Gastroesophageal sphincter (tissue), 4 donors: ENCODE measurements at regions not wholly inside any gene's neighbourhood (a gene's known extent, or its start where the extent isn't known, plus 50 kb on each side); places are given as distances from the start of the nearest gene placed in this dataset.

ENCODE experiments used
- ATAC-seq: fragments of 150-250 bp; one replicate; pipeline ENCODE4 v1.9.1; 2016; ENCODE audit warnings: mild to moderate bottlenecking, moderate library complexity
- H3K27ac ChIP-seq, 4 donors: fragments of 200-600 bp; sonication (generic) in 3 of 4; 1 replicate in 3 of 4; 2 replicates in 1 of 4; pipeline ENCODE4 v1.5.1; 2016 to 2019
- H3K27me3 ChIP-seq: fragments of 200-600 bp; sonication (generic); one replicate; pipeline ENCODE4 v1.5.1; 2019
- H3K36me3 ChIP-seq, 2 donors: fragments of 200-600 bp; sonication (generic); one replicate each; pipeline ENCODE4 v1.5.1; 2019; ENCODE audit warnings: control low read depth in 1 of 2
- H3K4me1 ChIP-seq, 3 donors: fragments of 200-600 bp; sonication (generic); 1 replicate in 2 of 3; 2 replicates in 1 of 3; pipeline ENCODE4 v1.5.1; 2016 to 2019; ENCODE audit warnings: control low read depth in 2 of 3
- H3K4me3 ChIP-seq, 2 donors: fragments of 200-600 bp; sonication (generic); one replicate each; pipeline ENCODE4 v1.5.1; 2019; ENCODE audit warnings: mild to moderate bottlenecking in 1 of 2, moderate library complexity in 1 of 2
- H3K9me3 ChIP-seq, 3 donors: fragments of 200-600 bp; sonication (generic); one replicate each; pipeline ENCODE4 v1.5.1; 2017 to 2019; ENCODE audit warnings: control low read depth in 2 of 3
- EP300 ChIP-seq: sonication (generic); formaldehyde crosslinking; IDR thresholded peaks from one replicate; pipeline ENCODE4 v1.6.1; 2017; ENCODE audit warnings: antibody characterized with exemption, mild to moderate bottlenecking
- POLR2A ChIP-seq, 2 donors: fragments of 450-650 bp; IDR thresholded peaks; one replicate each; pipeline ENCODE4 v1.6.1; 2017; ENCODE audit warnings: antibody characterized with exemption in 2 of 2, mild to moderate bottlenecking in 2 of 2, moderate library complexity in 1 of 2
- POLR2AphosphoS5 ChIP-seq: sonication (generic); formaldehyde crosslinking; IDR thresholded peaks from one replicate; pipeline ENCODE4 v1.6.1; 2017; ENCODE audit warnings: antibody characterized with exemption
- whole genome bisulfite sequencing, 2 donors: methylation state at CpG; one replicate each; pipeline ENCODE4 v1.1.5; 2018; ENCODE audit warnings: low coverage in 1 of 2; 5-methylcytosine and 5-hydroxymethylcytosine counted together
- TF ChIP-seq, protein P1 (sequence below), 4 experiments: fragments of 200-600 bp in 2 of 4; fragments of 450-650 bp in 2 of 4; sonication (generic) in 1 of 4; IDR thresholded peaks; one replicate each; pipeline ENCODE4 v1.5.1; 2017 to 2019; ENCODE audit warnings: antibody characterized with exemption in 4 of 4, mild to moderate bottlenecking in 2 of 4, moderate library complexity in 2 of 4

DNA sequence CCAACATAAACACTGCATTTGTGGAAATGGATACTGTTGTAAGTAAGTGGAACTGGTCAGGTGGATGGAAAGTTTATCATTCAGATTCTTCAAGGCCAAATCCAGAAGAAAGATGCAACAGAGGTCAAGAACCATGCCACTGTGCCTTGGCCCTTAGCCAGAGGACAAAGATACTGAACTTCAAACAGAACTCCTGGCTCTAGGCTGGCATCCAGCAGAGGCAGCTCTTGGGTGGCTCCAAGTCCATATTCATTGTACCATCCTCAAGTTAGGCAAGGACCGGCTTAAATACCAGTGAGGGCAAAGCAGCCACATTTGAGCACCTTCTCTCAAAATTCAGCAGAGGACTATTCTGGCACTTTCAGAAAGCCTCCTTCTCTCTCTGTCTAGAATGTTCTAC, 53.2 kb downstream of the DNAAF9 start:
- no peak overlapping the region for H3K4me3 ChIP-seq
- no peaks in the 10 kb centered on the region for H3K9me3 ChIP-seq
- TF ChIP-seq POLR2AphosphoS5 (no peak), POLR2A (IDR thresholded peaks at IDR 0.05) (no peak), EP300 (no peak)
- TF ChIP-seq, protein P1, sequence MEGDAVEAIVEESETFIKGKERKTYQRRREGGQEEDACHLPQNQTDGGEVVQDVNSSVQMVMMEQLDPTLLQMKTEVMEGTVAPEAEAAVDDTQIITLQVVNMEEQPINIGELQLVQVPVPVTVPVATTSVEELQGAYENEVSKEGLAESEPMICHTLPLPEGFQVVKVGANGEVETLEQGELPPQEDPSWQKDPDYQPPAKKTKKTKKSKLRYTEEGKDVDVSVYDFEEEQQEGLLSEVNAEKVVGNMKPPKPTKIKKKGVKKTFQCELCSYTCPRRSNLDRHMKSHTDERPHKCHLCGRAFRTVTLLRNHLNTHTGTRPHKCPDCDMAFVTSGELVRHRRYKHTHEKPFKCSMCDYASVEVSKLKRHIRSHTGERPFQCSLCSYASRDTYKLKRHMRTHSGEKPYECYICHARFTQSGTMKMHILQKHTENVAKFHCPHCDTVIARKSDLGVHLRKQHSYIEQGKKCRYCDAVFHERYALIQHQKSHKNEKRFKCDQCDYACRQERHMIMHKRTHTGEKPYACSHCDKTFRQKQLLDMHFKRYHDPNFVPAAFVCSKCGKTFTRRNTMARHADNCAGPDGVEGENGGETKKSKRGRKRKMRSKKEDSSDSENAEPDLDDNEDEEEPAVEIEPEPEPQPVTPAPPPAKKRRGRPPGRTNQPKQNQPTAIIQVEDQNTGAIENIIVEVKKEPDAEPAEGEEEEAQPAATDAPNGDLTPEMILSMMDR (IDR thresholded peaks at IDR 0.05): no peak
- no peak for ATAC-seq
- H3K27me3 ChIP-seq: no peaks in the 10 kb centered on the region
- WGBS, 2 donors: 90 to 100% methylated on average over 1 of the region's 1 CpG
- H3K27ac ChIP-seq: no peak overlapping the region
- H3K36me3 ChIP-seq: peaks cover 0 to 60% of the 10 kb centered on the region in 2 donors
- no peaks in the 10 kb centered on the region for H3K4me1 ChIP-seq

DNA sequence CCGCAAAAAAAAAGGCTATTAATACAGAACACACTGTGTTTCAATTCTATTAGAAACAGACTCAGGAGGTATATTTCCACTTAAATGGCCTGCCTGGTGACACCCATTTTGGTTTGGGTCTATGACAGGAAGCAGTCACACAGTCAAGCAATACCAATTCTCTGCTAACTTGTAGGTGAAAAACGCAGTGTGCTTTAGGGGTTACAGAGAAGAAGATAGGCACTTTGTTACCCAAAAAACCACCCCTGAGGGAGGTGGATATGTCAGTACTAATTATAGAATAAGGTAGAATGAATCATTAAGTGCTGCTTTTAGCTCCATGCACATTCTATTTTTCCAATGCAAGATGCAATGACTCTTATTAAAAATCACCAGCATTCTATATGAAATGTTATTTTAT, 53.8 kb downstream of the DNAAF9 start:
- 44 to 93% methylated on average over 1 of the region's 2 CpGs for WGBS, 2 donors
- TF ChIP-seq POLR2AphosphoS5: no peak
- peaks cover 0 to 60% of the 10 kb centered on the region in 2 donors for H3K36me3 ChIP-seq

DNA sequence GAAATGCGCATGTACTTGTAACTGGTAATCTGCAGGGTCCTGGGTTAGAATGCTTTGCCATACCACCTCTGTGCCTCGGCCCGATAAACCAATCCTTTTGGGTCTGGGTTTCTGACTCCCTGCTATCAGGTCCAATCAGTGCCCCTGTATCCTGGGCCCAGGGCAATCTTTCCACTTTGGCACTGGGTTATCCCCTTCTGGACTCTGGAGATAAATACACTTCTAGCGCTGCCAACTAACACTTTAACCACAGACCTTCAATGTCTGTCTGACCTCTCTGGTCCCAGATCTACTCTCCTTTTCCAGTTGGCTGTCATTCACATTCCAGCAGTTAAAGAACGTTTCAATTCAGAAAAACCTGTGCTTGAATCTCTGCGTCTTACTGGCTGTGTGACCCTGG, 55.3 kb downstream of the DNAAF9 start:
- 89 to 95% methylated on average over 6 of the region's 6 CpGs for WGBS, 2 donors
- H3K9me3 ChIP-seq: no peaks in the 10 kb centered on the region
- H3K27me3 ChIP-seq: no peaks in the 10 kb centered on the region
- H3K27ac ChIP-seq: no peak overlapping the region
- no peaks in the 10 kb centered on the region for H3K4me1 ChIP-seq
- H3K4me3 ChIP-seq: no peak overlapping the region
- H3K36me3 ChIP-seq: peaks cover 0 to 60% of the 10 kb centered on the region in 2 donors
- TF ChIP-seq POLR2AphosphoS5: no peak
- TF ChIP-seq EP300: no peak
- TF ChIP-seq, protein P1 (IDR thresholded peaks at IDR 0.05): no peak
- no peak for TF ChIP-seq POLR2A (IDR thresholded peaks at IDR 0.05)
- no peak for ATAC-seq

More for the DNA sequence above, 53.8 kb downstream of the DNAAF9 start:
- no peak overlapping the region for H3K4me3 ChIP-seq
- H3K27me3 ChIP-seq: no peaks in the 10 kb centered on the region
- H3K27ac ChIP-seq: no peak overlapping the region
- H3K4me1 ChIP-seq: no peaks in the 10 kb centered on the region
- no peak for ATAC-seq
- no peaks in the 10 kb centered on the region for H3K9me3 ChIP-seq

DNA sequence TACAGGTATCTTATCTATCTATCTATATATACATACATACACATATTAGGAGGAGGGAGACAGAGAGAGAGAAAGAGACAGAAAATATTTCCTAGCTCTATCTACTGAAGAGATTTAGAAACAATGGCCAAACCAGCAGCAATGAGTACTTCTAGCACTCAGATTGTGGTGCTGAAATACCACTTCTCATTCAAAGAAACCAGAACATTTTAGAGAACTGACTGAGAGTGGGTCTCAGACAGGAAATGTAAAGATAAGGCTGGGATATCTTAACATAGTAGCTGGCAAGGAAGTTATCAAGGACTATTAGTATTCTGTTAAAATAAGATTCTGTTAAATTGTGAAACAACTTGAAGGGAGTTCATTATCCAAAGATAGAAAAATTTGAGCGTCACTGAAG, 57.0 kb downstream of the DNAAF9 start:
- ATAC-seq: no peak
- no peak for TF ChIP-seq POLR2AphosphoS5
- no peak for TF ChIP-seq EP300
- TF ChIP-seq, protein P1 (IDR thresholded peaks at IDR 0.05): no peak
- no peak for TF ChIP-seq POLR2A (IDR thresholded peaks at IDR 0.05)
- H3K36me3 ChIP-seq: peaks cover 0 to 76% of the 10 kb centered on the region in 2 donors
- WGBS, 2 donors: 81 to 84% methylated on average over 1 of the region's 1 CpG
- no peak overlapping the region for H3K27ac ChIP-seq
- no peaks in the 10 kb centered on the region for H3K27me3 ChIP-seq
- no peaks in the 10 kb centered on the region for H3K9me3 ChIP-seq
- H3K4me1 ChIP-seq: no peaks in the 10 kb centered on the region
- H3K4me3 ChIP-seq: no peak overlapping the region

DNA sequence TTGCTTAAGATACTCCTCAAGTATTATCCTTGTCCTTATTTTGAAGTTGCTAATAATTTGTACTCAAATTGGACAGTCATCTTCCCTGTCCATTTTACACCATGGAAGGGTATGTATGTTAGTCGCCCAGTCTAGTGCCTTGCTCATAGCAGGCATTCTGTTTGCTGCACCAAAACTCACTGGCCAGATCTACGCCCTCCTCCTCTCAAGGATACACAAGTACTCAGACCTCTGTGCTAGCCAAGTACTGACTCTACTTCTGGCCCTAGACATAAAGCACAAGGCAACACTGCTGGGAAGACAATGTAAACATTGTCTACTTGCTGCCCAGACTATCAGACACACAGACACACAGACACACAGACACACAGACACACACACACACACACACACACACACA, 57.7 kb downstream of the DNAAF9 start:
- no peaks in the 10 kb centered on the region for H3K27me3 ChIP-seq
- H3K4me1 ChIP-seq: no peaks in the 10 kb centered on the region
- ATAC-seq: no peak
- peaks cover 0 to 76% of the 10 kb centered on the region in 2 donors for H3K36me3 ChIP-seq
- H3K27ac ChIP-seq: no peak overlapping the region
- 94% methylated on average over 2 of the region's 2 CpGs; no CpG with 5 or more reads in 1 of the 2 donors for WGBS, 2 donors
- H3K4me3 ChIP-seq: no peak overlapping the region
- TF ChIP-seq EP300 (no peak), POLR2A (IDR thresholded peaks at IDR 0.05) (no peak), POLR2AphosphoS5 (no peak)
- TF ChIP-seq, protein P1 (IDR thresholded peaks at IDR 0.05): no peak
- H3K9me3 ChIP-seq: no peaks in the 10 kb centered on the region
